ENCODE measurements at regions not wholly inside any gene's neighbourhood (a gene's known extent, or its start where the extent isn't known, plus 50 kb on each side); places are given as distances from the start of the nearest gene placed in this dataset.

- no peak for DNase-seq (ENCODE audit: low read depth)
- TF ChIP-seq, protein P1, sequence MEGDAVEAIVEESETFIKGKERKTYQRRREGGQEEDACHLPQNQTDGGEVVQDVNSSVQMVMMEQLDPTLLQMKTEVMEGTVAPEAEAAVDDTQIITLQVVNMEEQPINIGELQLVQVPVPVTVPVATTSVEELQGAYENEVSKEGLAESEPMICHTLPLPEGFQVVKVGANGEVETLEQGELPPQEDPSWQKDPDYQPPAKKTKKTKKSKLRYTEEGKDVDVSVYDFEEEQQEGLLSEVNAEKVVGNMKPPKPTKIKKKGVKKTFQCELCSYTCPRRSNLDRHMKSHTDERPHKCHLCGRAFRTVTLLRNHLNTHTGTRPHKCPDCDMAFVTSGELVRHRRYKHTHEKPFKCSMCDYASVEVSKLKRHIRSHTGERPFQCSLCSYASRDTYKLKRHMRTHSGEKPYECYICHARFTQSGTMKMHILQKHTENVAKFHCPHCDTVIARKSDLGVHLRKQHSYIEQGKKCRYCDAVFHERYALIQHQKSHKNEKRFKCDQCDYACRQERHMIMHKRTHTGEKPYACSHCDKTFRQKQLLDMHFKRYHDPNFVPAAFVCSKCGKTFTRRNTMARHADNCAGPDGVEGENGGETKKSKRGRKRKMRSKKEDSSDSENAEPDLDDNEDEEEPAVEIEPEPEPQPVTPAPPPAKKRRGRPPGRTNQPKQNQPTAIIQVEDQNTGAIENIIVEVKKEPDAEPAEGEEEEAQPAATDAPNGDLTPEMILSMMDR (IDR thresholded peaks at IDR 0.05; ENCODE audit: control insufficient read depth, insufficient read depth, low read depth, low read length, missing control alignments) = no peak
- no peak overlapping the region for H3K4me3 ChIP-seq (ENCODE audit: control insufficient read depth, low read depth, low read length)
These were observed 62.6 kb upstream of the PHF21A start for GRCh38 chr11:46183819-46184218.

GRCh38 chr11:46181843-46182424, 60.7 kb upstream of the PHF21A start:
- TF ChIP-seq, protein P1 (IDR thresholded peaks at IDR 0.05; ENCODE audit: control insufficient read depth, insufficient read depth, low read depth, low read length, missing control alignments) = no peak
- H3K4me3 ChIP-seq (ENCODE audit: control insufficient read depth, low read depth, low read length) = no peak overlapping the region
- DNase-seq (ENCODE audit: low read depth) = no peak

DNA sequence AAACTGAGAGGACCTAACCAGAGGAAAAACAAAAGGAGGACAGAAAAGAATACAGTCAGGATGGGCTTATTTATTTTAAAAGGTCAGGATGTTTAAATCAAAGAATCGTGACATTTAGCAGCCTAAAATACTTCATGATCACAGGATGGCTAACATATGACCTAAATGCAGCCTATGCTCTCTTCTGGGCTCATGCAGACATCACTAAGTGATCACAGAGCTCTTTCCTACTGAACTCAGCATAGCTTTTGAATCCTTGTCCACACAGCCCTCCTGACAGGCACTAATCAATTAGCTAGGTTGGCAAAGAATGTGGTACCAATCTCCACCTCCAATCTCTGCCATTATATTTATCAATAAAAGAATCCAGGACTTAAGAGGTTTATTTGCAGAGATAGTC, 60.1 kb upstream of the PHF21A start:
- no peak for DNase-seq (ENCODE audit: low read depth)
- TF ChIP-seq, protein P1 (IDR thresholded peaks at IDR 0.05; ENCODE audit: control insufficient read depth, insufficient read depth, low read depth, low read length, missing control alignments) = no peak
- H3K4me3 ChIP-seq (ENCODE audit: control insufficient read depth, low read depth, low read length) = no peak overlapping the region

DNA sequence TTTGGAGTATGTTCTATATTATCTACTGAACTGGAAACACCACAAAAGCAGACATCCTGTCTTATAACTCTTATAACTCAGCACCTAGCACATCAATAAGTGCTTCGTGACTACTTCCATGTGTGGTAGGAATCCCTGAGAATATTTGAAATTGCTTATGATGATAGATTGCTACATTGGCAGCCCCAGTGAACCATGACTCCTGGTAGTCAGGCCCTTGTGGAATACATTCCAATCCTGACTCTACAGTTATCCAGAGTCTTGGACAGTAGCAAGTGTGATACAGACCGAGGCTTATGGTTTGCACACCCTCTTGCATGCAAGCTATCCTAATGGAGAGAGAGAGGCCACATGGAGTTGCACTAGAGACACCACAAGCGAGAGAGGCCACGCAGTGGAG, 59.5 kb upstream of the PHF21A start:
- TF ChIP-seq, protein P1 (IDR thresholded peaks at IDR 0.05; ENCODE audit: control insufficient read depth, insufficient read depth, low read depth, low read length, missing control alignments) = no peak
- no peak for DNase-seq (ENCODE audit: low read depth)
- H3K4me3 ChIP-seq (ENCODE audit: control insufficient read depth, low read depth, low read length) = no peak overlapping the region

- DNase-seq (ENCODE audit: low read depth) = no peak
- H3K4me3 ChIP-seq (ENCODE audit: control insufficient read depth, low read depth, low read length) = no peak overlapping the region
- TF ChIP-seq, protein P1 (IDR thresholded peaks at IDR 0.05; ENCODE audit: control insufficient read depth, insufficient read depth, low read depth, low read length, missing control alignments) = no peak
These were observed 57.3 kb upstream of the PHF21A start for GRCh38 chr11:46178513-46178912.

- H3K4me3 ChIP-seq (ENCODE audit: control insufficient read depth, low read depth, low read length) = no peak overlapping the region
- DNase-seq (ENCODE audit: low read depth) = no peak
- TF ChIP-seq, protein P1 (IDR thresholded peaks at IDR 0.05; ENCODE audit: control insufficient read depth, insufficient read depth, low read depth, low read length, missing control alignments) = no peak
These were observed 55.2 kb upstream of the PHF21A start for GRCh38 chr11:46176421-46176820.

Data from AG09309 (cell line).